WERI-Rb-1 (cell line): ENCODE measurements at regions not wholly inside any gene's neighbourhood (a gene's known extent, or its start where the extent isn't known, plus 50 kb on each side); places are given as distances from the start of the nearest gene placed in this dataset.

ENCODE experiments used
- DNase-seq: peaks from one replicate; pipeline ENCODE4 v3.0.0-alpha.2; 2020
- H3K27ac ChIP-seq: fragments of 250-450 bp; sonication (Bioruptor Pico); 2 replicates; pipeline ENCODE4 v1.5.1; 2020; ENCODE audit warnings: mild to moderate bottlenecking, moderate library complexity
- H3K27me3 ChIP-seq: fragments of 250-450 bp; sonication (Bioruptor Pico); 2 replicates; pipeline ENCODE4 v1.5.1; 2021; ENCODE audit warnings: mild to moderate bottlenecking, low read depth, moderate library complexity; ENCODE audit not compliant: insufficient read depth, severe bottlenecking
- H3K36me3 ChIP-seq: fragments of 250-450 bp; sonication (Bioruptor Pico); 2 replicates; pipeline ENCODE4 v1.5.1; 2020; ENCODE audit warnings: mild to moderate bottlenecking, moderate library complexity
- H3K4me3 ChIP-seq: 2 replicates; pipeline ENCODE4 v1.5.1; 2011; ENCODE audit warnings: low read depth, mild to moderate bottlenecking, control low read depth, low read length
- H3K9me3 ChIP-seq: fragments of 250-450 bp; sonication (Bioruptor Pico); 2 replicates; pipeline ENCODE4 v1.5.1; 2021; ENCODE audit warnings: mild to moderate bottlenecking, moderate library complexity; ENCODE audit not compliant: severe bottlenecking
- TF ChIP-seq, protein P1 (sequence below): IDR thresholded peaks from 2 replicates; pipeline ENCODE4 v1.5.1; 2011; ENCODE audit warnings: low read depth, mild to moderate bottlenecking, control low read depth, inconsistent platforms, low read length

DNA sequence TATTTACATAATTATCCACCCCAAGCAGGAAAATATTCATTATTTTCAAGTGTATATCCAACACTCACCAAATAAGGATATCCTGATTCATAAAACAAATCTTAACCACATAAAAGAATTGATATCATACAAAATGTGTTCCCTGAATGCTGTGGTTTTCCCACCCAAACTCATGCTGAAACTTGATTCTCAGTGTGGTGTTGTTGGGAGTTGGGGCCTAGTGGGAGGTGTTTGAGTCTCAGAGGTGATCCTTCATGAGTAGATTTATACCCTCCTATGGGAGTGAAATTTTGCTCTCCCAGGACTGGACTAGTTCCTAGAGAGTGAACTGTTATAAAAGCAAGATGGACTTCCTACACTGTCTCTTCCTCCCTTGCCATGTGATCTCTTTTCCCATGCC lies 1028.3 kb downstream of the SORCS1 start:
- H3K9me3 ChIP-seq, result no peaks in the 10 kb centered on the region
- H3K36me3 ChIP-seq, result no peaks in the 10 kb centered on the region
- H3K4me3 ChIP-seq, result no peak overlapping the region
- H3K27ac ChIP-seq, result no peak overlapping the region
- no peaks in the 10 kb centered on the region for H3K27me3 ChIP-seq
- no peak for DNase-seq
- TF ChIP-seq, protein P1, sequence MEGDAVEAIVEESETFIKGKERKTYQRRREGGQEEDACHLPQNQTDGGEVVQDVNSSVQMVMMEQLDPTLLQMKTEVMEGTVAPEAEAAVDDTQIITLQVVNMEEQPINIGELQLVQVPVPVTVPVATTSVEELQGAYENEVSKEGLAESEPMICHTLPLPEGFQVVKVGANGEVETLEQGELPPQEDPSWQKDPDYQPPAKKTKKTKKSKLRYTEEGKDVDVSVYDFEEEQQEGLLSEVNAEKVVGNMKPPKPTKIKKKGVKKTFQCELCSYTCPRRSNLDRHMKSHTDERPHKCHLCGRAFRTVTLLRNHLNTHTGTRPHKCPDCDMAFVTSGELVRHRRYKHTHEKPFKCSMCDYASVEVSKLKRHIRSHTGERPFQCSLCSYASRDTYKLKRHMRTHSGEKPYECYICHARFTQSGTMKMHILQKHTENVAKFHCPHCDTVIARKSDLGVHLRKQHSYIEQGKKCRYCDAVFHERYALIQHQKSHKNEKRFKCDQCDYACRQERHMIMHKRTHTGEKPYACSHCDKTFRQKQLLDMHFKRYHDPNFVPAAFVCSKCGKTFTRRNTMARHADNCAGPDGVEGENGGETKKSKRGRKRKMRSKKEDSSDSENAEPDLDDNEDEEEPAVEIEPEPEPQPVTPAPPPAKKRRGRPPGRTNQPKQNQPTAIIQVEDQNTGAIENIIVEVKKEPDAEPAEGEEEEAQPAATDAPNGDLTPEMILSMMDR, result no peak

DNA sequence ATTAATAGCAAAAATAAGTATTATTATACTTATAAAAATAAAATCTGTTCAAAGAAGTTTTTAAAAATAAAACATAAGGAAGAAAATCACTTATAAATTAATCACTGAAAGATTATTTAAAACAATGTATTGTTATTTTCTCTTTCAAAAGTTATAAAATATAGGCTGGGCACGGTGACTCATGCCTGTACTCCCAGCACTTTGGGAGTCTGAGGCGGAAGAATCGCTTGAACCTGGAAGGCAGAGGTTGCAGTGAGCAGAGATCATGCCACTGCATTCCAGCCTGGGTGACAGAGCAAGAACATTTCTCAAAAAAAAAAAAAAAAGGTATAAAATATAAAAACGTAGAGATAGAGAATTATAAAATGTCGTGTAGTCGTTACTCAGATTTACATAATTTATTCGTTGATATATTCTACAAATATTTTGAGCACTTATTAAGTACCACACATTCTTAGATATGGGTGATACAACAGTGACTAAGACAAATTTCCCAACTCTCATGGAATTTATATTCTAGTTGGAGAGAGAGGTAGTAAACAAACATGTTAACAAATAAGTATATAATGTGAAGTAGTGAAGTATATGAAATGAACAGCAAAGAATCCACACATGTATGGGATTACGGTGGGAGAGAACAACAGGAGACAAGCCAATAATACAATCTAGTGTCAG lies 1030.0 kb downstream of the SORCS1 start:
- DNase-seq, result no peak
- TF ChIP-seq, protein P1, result no peak
- Histone ChIP-seq H3K36me3 (no peaks in the 10 kb centered on the region), H3K27ac (no peak overlapping the region), H3K27me3 (no peaks in the 10 kb centered on the region), H3K9me3 (no peaks in the 10 kb centered on the region), H3K4me3 (no peak overlapping the region)

DNA sequence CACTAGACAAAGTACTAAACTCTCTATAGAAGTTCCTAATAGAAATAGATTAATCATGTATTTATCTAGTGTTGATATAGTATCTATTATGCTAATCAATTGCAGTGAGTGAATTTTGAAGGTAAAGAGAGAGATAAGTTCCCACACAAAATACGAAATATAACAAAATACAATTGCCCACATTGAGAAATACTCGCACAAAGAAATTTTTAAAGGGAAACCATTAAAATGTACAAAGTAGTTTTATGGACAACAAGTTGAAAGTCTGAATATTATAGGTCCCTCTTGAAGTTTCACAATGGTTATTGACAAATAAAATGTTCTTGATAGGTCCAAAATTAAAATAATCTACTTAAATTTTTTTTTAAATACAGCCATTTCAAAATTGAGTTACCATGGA lies 1031.1 kb downstream of the SORCS1 start:
- Histone ChIP-seq H3K27ac (no peak overlapping the region), H3K36me3 (no peaks in the 10 kb centered on the region), H3K9me3 (no peaks in the 10 kb centered on the region), H3K4me3 (no peak overlapping the region), H3K27me3 (no peaks in the 10 kb centered on the region)
- TF ChIP-seq, protein P1, result no peak
- DNase-seq, result no peak

DNA sequence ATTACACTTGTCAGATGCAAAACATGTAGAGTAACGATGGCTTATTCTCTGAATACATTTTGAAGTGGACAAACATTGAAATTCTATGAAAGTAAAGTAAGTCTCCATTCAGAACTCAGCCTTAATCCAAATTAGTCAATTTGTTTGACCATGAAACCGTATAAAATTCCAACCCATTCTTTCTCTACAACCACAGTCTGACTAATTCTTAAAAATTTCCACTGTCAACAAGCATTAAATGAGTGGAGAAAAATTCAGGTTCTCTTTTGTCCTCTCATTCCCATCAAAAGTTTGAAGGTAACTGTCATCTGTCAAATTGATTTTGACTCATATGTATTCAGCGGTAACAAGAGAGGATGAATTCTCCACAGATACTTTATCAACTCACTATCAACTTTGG lies 1031.5 kb downstream of the SORCS1 start:
- Histone ChIP-seq H3K27ac (no peak overlapping the region), H3K27me3 (no peaks in the 10 kb centered on the region), H3K9me3 (no peaks in the 10 kb centered on the region), H3K36me3 (no peaks in the 10 kb centered on the region), H3K4me3 (no peak overlapping the region)
- TF ChIP-seq, protein P1, result no peak
- DNase-seq, result no peak

DNA sequence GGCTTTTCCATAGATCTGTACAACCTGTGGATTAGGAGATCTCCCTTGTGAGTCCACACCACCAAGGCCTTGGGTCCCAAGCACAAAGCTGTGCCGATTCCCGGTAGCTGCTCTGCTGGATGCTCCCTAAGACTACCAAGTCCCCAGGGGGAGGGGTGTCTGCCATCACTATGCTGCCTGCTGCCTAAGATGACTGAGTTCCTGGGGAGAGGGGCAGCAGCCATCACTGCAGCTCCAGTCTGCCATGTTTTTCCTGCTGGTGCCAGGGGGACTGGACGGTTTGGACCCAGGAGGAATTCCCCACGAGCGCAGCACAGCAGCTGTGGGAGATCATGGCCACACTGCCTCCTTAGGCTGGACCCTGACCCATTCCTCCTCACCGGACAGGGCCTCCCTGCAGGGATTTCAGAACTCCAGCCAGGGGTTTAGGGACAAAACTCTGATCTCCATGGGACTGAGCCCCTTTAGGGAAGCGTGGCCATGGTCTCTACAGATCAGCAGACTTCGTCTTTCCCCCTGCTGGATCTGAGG lies 1049.8 kb downstream of the SORCS1 start:
- TF ChIP-seq, protein P1, result no peak
- Histone ChIP-seq H3K27me3 (no peaks in the 10 kb centered on the region), H3K4me3 (no peak overlapping the region), H3K27ac (no peak overlapping the region), H3K36me3 (no peaks in the 10 kb centered on the region), H3K9me3 (no peaks in the 10 kb centered on the region)
- DNase-seq, result no peak

DNA sequence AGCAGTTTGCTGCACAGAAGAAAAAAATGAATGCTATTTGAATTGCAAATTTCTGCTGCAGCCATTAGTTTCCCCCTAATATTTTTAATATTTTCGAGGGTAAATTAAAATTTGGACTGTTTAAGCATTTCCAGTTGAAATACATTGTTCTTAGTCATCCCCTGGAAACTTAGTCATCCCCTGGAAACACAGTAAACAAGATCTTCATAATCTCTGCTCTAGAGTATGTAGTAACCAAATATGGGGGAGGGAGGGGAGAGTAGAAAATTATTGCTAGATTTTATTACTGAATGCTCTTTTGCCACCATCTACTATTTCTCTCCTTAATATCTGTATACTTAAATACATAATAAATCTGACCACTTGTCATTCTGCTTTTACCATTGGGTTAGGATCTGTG lies 1053.3 kb downstream of the SORCS1 start:
- H3K27me3 ChIP-seq, result no peaks in the 10 kb centered on the region
- no peak overlapping the region for H3K27ac ChIP-seq
- no peak for DNase-seq
- H3K9me3 ChIP-seq, result no peaks in the 10 kb centered on the region
- no peaks in the 10 kb centered on the region for H3K36me3 ChIP-seq
- no peak overlapping the region for H3K4me3 ChIP-seq
- TF ChIP-seq, protein P1, result no peak
